ENCODE measurements at regions not wholly inside any gene's neighbourhood (a gene's known extent, or its start where the extent isn't known, plus 50 kb on each side); places are given as distances from the start of the nearest gene placed in this dataset.

DNA sequence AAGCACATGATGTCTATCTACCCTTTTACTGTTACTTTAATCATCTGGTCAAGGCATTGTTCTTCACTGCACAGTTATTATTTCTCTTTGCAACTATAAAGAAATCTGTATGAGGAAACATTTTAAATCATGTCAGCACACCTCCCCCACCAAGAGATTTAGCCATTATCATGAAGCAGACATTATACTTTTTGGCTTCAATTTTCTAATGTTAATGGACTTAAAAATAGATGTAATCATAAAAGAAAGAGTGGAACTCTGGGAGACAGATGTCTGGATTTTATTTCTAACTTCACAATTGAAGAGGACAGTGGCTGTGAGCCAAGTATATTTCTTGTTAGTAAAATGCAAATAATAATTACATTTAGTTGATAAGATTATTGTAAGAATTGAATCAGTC, 932.4 kb downstream of the TAF11L14 start:
- Histone ChIP-seq H3K9me3 (ENCODE audit: control insufficient read depth, low read length) (no peaks in the 10 kb centered on the region), H3K4me3 (ENCODE audit: low read length) (no peak overlapping the region), H3K4me1 (ENCODE audit: control insufficient read depth, insufficient read depth, low read length) (no peaks in the 10 kb centered on the region), H3K36me3 (ENCODE audit: control insufficient read depth, insufficient read depth, low read length) (no peaks in the 10 kb centered on the region), H3K27ac (ENCODE audit: low read depth, low read length) (no peak overlapping the region), H3K27me3 (ENCODE audit: control insufficient read depth, insufficient read depth, low read length, poor library complexity, severe bottlenecking) (no peaks in the 10 kb centered on the region), H3K9ac (ENCODE audit: extremely low read depth, low read length, poor library complexity, severe bottlenecking) (no peak overlapping the region)
- H3K4me1 Mint-ChIP-seq = peaks cover 8% of the 10 kb centered on the region
- H3K27ac Mint-ChIP-seq = no peak overlapping the region
- no peaks in the 10 kb centered on the region for H3K36me3 Mint-ChIP-seq (ENCODE audit: low read depth)
- H3K4me3 Mint-ChIP-seq = no peak overlapping the region
- DNase-seq = no peak
- H3K27me3 Mint-ChIP-seq (ENCODE audit: insufficient read depth) = no peaks in the 10 kb centered on the region
- no peaks in the 10 kb centered on the region for H3K9me3 Mint-ChIP-seq
- TF ChIP-seq, protein P1, sequence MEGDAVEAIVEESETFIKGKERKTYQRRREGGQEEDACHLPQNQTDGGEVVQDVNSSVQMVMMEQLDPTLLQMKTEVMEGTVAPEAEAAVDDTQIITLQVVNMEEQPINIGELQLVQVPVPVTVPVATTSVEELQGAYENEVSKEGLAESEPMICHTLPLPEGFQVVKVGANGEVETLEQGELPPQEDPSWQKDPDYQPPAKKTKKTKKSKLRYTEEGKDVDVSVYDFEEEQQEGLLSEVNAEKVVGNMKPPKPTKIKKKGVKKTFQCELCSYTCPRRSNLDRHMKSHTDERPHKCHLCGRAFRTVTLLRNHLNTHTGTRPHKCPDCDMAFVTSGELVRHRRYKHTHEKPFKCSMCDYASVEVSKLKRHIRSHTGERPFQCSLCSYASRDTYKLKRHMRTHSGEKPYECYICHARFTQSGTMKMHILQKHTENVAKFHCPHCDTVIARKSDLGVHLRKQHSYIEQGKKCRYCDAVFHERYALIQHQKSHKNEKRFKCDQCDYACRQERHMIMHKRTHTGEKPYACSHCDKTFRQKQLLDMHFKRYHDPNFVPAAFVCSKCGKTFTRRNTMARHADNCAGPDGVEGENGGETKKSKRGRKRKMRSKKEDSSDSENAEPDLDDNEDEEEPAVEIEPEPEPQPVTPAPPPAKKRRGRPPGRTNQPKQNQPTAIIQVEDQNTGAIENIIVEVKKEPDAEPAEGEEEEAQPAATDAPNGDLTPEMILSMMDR (conservative IDR thresholded peaks at IDR 0.05) = no peak

DNA sequence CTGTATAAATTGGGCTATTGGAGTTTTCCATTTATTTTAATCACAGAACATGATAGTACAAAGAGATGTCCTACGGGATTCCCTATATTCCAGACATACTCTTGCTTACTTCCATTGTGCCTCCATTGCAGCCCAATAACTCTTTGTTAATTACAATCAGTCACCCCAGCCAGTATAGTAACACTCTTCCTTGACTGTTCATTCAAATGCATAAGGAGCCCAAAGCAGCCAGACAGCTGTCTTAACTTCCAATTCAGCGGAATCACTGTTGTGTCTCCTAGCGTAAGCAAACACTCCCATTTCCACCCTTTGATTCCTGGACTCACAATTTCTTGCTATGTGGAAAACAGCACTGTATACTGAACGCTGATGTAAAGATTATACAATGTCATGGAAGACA, 942.3 kb downstream of the TAF11L14 start:
- peaks cover 2% of the 10 kb centered on the region for H3K36me3 Mint-ChIP-seq (ENCODE audit: low read depth)
- Histone ChIP-seq H3K4me3 (ENCODE audit: low read length) (no peak overlapping the region), H3K4me1 (ENCODE audit: control insufficient read depth, insufficient read depth, low read length) (no peaks in the 10 kb centered on the region), H3K36me3 (ENCODE audit: control insufficient read depth, insufficient read depth, low read length) (no peaks in the 10 kb centered on the region), H3K9ac (ENCODE audit: extremely low read depth, low read length, poor library complexity, severe bottlenecking) (no peak overlapping the region), H3K27me3 (ENCODE audit: control insufficient read depth, insufficient read depth, low read length, poor library complexity, severe bottlenecking) (no peaks in the 10 kb centered on the region), H3K9me3 (ENCODE audit: control insufficient read depth, low read length) (no peaks in the 10 kb centered on the region), H3K27ac (ENCODE audit: low read depth, low read length) (no peak overlapping the region)
- H3K4me1 Mint-ChIP-seq = peaks cover 5% of the 10 kb centered on the region
- H3K27ac Mint-ChIP-seq = no peak overlapping the region
- no peaks in the 10 kb centered on the region for H3K9me3 Mint-ChIP-seq
- TF ChIP-seq, protein P1 (conservative IDR thresholded peaks at IDR 0.05) = no peak
- WGBS, 2 experiments (ENCODE audit: insufficient coverage in 1 of 2, insufficient read length in 1 of 2) = 94 to 100% methylated on average over 4 of the region's 4 CpGs
- no peak overlapping the region for H3K4me3 Mint-ChIP-seq
- no peaks in the 10 kb centered on the region for H3K27me3 Mint-ChIP-seq (ENCODE audit: insufficient read depth)
- DNase-seq = no peak

DNA sequence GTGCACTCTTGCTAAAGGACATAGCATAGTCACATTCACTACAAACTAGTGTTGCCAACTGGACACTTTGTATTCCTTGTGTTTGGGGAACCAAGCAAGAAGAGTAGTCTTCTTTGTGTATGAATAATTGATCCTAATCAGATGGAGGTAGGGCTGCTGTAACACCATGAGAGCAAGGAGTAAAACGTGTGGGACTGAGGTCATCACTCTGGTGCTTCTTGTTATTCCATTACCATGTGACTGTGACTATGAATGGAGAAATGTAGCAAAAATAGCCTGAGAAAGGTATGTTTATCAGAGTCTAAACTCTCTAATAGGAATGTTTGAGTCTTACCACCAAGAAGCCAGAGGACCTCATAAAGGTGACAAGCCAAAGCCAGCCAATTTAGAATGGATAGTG, 966.9 kb downstream of the TAF11L14 start:
- H3K36me3 Mint-ChIP-seq (ENCODE audit: low read depth) = peaks cover 68% of the 10 kb centered on the region
- peaks cover 5% of the 10 kb centered on the region for H3K4me1 Mint-ChIP-seq
- no peaks in the 10 kb centered on the region for H3K27me3 Mint-ChIP-seq (ENCODE audit: insufficient read depth)
- 86 to 95% methylated on average over 1 of the region's 1 CpG for WGBS, 2 experiments (ENCODE audit: insufficient coverage in 1 of 2, insufficient read length in 1 of 2)
- H3K27ac Mint-ChIP-seq = no peak overlapping the region
- peaks cover 25% of the 10 kb centered on the region for H3K9me3 Mint-ChIP-seq
- Histone ChIP-seq H3K27me3 (ENCODE audit: control insufficient read depth, insufficient read depth, low read length, poor library complexity, severe bottlenecking) (no peaks in the 10 kb centered on the region), H3K9ac (ENCODE audit: extremely low read depth, low read length, poor library complexity, severe bottlenecking) (no peak overlapping the region), H3K4me3 (ENCODE audit: low read length) (no peak overlapping the region), H3K4me1 (ENCODE audit: control insufficient read depth, insufficient read depth, low read length) (no peaks in the 10 kb centered on the region), H3K9me3 (ENCODE audit: control insufficient read depth, low read length) (peaks cover 21% of the 10 kb centered on the region), H3K36me3 (ENCODE audit: control insufficient read depth, insufficient read depth, low read length) (peaks cover 3% of the 10 kb centered on the region), H3K27ac (ENCODE audit: low read depth, low read length) (no peak overlapping the region)
- H3K4me3 Mint-ChIP-seq = no peak overlapping the region
- DNase-seq = no peak
- TF ChIP-seq, protein P1 (conservative IDR thresholded peaks at IDR 0.05) = no peak

Data from endodermal cell (in vitro differentiated cells).